Inflammatory macrophage (primary cell): ENCODE measurements at regions not wholly inside any gene's neighbourhood (a gene's known extent, or its start where the extent isn't known, plus 50 kb on each side); places are given as distances from the start of the nearest gene placed in this dataset.

Source experiments
- DNase-seq, 2 donors: peaks; one replicate each; pipeline ENCODE4 v3.0.0-alpha.2; 2020 to 2022

DNA sequence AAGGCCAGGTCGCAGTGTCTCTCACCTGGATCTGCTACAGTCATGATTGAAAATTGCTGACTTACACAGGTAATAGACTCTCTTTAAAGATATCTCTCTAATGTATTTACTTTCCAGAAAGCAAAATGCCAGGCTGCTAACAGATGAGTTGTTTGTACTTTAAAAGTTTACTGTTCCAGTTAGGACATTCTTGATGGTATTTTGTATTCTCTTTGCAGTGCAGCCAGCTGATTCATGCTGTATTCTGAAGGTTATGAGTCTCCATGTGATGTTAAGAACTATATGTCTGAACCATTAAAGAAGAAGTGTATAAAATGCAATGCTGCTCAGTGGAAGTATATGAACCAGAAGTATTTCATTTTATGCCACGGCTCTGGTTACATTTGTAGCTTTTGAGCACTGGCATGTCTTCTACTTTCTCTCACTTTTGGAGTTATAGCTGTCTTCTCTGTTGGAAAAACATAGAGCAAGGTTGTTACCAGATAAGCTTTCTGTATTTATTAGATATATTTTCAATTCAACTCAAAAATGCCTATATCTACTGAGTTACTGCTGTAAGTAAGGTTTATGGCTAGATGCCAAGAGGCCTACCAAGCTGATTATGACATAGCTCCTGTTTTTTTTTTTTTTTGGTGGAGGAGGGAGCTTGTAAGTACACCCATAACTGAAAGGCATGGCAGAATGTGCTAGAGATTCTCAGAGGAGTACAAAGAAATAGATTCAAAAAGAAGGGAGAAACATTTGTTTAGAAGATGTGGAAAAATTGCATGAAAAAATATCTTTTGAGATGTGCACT, 130.5 kb upstream of the MAN1A1 start:
- peak in 1 of 2 donors; percentile 8 for DNase-seq

- no peak for DNase-seq
These were observed 127.0 kb upstream of the MAN1A1 start for GRCh38 chr6:119476554-119476953.

- DNase-seq: no peak
These were observed 126.5 kb upstream of the MAN1A1 start for GRCh38 chr6:119476024-119476423.

DNA sequence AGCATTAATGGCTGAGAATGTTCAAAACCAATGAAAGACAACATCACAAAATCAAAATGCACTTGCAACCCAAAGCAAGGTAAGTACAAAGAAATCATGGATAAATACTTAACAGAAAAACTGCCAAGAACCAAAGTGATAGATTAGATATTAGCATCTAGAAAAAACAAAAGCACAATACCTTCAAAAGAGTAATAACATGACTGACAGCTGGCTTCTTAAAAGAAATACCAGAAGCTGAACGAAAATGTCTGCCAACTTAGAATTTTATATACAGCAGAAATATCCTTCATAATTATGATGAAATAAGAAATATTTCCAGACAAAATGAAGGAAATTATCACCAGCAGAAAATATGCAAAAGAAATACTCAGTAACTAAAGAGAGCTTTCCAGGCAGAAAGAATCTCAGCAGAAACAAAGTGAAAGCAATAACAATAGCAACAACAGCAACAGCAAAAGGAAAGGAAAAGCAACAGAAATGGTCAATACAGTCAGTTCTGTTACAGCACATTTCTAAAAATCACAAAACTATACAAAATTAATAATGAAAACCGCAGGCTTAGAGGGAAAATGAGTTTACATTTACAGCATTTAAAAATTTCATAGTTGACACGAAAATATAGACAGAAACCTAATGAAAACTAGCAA, 121.5 kb upstream of the MAN1A1 start:
- no peak for DNase-seq

DNA sequence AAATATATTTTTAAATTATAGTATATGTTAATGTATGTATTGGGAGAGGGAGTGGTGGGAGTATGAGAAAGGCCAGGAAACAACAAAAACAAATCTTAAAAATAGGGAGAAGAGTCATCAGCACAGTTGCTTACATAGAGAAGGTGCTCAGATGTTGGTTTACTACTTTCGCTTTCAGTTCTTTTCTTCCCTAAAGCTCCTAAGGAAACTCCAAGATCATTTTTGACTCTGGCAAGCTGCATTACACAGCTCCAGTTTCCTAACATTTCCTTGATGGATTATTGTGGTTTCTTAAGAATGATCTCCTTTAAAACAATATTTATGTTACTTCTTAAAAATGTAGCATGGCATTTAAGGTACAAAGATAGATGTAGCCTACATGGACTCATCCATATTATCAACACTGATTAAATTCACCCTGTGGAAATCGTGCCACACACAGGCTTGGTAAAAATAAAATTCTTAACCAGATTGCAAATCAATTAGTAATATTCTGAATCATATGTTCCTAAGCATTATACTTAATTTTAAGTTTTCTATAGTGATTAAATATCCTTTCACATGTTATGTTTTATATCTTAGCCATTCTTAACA, 118.0 kb upstream of the MAN1A1 start:
- no peak for DNase-seq

- DNase-seq: no peak
These were observed 116.7 kb upstream of the MAN1A1 start for GRCh38 chr6:119466226-119466625.

DNA sequence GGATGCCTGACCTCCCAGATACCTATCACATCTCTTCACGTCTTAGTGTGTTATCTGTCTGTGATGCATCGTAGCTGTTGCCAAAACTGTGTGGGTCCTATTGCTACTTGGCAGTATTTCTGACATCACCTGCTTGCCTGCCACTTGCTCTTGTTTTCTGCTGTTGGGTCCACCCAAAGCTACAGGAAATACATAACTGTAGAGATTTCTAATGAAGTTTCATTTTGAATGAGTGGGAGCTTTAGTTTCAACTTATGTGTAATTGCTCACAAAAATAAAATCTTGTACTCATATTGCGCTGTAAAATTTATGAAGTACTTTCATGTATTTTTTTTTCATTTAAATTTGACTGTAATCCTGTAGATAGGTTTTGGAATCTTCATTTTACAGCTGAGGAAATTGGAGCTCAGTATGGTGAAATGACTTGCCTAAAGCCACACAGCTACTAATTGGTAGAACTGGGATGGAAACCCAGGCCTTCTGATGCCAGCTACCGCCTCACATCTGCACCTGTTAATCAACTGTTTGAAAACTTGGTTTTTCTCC, 113.6 kb upstream of the MAN1A1 start:
- no peak for DNase-seq

- no peak for DNase-seq
These were observed 111.6 kb upstream of the MAN1A1 start for GRCh38 chr6:119461187-119461586.

GRCh38 chr6:119459207-119459974, 109.8 kb upstream of the MAN1A1 start:
- no peak for DNase-seq

DNA sequence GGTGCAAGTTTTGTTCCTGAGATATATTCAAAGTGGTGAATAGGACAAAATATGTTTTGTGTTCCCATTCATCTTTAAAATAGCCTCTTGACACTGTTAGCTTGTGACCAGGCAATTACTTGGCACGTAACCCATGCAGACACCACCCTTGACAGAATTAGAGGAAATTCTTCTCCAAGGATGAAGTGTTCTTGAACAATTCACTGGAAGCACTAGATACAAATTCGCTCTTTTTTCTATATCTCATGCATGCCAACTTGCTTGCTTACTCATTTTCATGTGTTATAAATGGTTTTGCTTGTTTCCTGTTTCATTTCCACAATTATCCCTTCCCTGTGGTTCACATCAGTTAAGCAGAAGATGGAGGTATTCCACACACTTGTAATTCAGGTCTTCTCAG, 105.2 kb upstream of the MAN1A1 start:
- DNase-seq: peak; percentile 6 to 31

- no peak for DNase-seq
These were observed 104.0 kb upstream of the MAN1A1 start for GRCh38 chr6:119453242-119454200.

- peak; percentile 55 to 78 for DNase-seq
These were observed 100.0 kb upstream of the MAN1A1 start for GRCh38 chr6:119449331-119450156.

- DNase-seq: peak in 1 of 2 donors; percentile 9
These were observed 98.4 kb upstream of the MAN1A1 start for GRCh38 chr6:119447921-119448320.

GRCh38 chr6:119446609-119447008, 97.0 kb upstream of the MAN1A1 start:
- DNase-seq: peak; percentile 23 to 25

- DNase-seq: peak in 1 of 2 donors; percentile 13
These were observed 96.6 kb upstream of the MAN1A1 start for GRCh38 chr6:119446115-119446554.

- no peak for DNase-seq
These were observed 96.1 kb upstream of the MAN1A1 start for GRCh38 chr6:119445666-119446065.

DNA sequence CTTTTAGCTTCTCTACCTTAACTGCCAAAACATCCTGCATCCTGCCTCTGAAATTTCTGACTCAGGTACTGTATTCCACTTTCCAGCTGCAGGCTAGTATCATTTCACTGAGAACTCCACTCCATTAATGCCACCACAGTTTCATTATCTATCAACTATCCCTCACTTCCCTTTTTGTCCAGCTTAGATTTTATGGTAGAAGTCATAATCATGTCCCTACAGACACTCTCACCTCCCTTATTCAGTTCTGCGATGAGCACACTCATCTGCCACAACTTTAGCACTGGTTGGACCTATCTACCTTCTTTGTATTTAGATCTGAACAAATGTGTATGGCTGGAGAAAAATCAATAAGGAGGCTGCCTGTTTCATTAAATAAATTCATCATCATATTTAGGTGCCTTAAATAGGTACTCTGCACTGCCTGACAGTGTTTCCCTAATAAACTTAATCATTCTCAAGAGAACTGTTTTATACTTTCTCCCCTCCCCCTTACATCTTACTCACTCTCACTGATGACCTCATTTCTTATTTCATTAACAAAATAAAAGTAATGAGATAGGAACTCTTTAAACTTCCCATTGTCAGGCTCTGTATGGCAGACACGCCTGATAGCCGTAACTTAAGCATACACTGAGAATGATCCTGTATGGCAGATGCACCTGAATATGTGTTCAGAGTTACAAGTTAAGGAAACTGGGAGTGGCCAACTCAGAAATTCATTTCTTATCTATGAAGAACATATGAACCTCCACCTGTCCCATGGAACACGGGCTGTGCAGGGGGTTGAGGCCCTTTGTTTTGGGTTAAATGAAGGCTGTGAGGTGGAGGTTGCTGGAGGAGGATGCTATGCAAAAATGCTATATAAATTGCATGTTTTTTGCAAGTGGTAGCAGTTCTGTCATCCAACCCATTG, 95.3 kb upstream of the MAN1A1 start:
- peak in 1 of 2 donors; percentile 53 for DNase-seq

GRCh38 chr6:119443993-119444641, 94.6 kb upstream of the MAN1A1 start:
- peak; percentile 26 to 29 for DNase-seq

DNA sequence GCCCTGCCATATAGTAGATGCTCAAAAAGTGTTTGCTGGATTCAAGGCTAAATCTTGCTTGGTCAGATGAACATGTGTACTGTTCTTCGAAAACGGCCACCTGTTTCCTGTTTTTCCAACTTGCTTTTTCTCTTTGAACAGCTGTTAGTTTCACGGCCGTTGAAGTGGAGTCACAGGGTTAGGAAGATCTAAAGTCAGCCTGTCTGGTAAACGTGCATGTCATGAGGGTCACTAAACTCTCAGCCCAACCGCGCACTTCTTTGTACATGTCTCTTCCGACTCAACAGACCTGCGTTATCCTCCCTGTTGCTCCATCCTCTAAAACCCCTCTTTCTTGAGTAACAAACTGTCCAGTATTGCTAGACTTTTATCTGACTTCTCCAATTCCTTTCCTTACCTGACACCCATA, 93.2 kb upstream of the MAN1A1 start:
- peak in 1 of 2 donors; percentile 5 for DNase-seq
